Astrocyte (in vitro differentiated cells and primary cell): ENCODE measurements at regions not wholly inside any gene's neighbourhood (a gene's known extent, or its start where the extent isn't known, plus 50 kb on each side); places are given as distances from the start of the nearest gene placed in this dataset.

ENCODE experiments used
- DNase-seq: peaks from one replicate; pipeline ENCODE4 v3.0.0-alpha.2; 2010; ENCODE audit warnings: low read depth
- FAIRE-seq: peaks from 2 replicates; lab custom pipeline; 2011; peaks lifted over from hg19 to GRCh38; lab: Jason Lieb, UNC
- H2AFZ ChIP-seq: 2 replicates; pipeline ENCODE4 v1.6.0; 2012; ENCODE audit warnings: low read depth, low read length, inconsistent platforms
- H3K27ac ChIP-seq: 2 replicates; pipeline ENCODE4 v1.5.1; 2011; ENCODE audit warnings: low read depth, low read length, inconsistent platforms
- H3K27me3 ChIP-seq: 2 replicates; pipeline ENCODE4 v1.6.0; 2011; ENCODE audit warnings: low read length, inconsistent platforms; ENCODE audit not compliant: insufficient read depth
- H3K36me3 ChIP-seq: 2 replicates; pipeline ENCODE4 v1.5.1; 2011; ENCODE audit warnings: low read length, inconsistent platforms; ENCODE audit not compliant: insufficient read depth
- H3K4me1 ChIP-seq: 2 replicates; pipeline ENCODE4 v1.5.1; 2011; ENCODE audit warnings: low read length, inconsistent platforms; ENCODE audit not compliant: insufficient read depth
- H3K4me2 ChIP-seq: 2 replicates; pipeline ENCODE4 v1.6.0; 2012; ENCODE audit warnings: low read length, inconsistent platforms
- H3K4me3 ChIP-seq: 2 replicates; pipeline ENCODE4 v1.5.1; 2011; ENCODE audit warnings: low read depth, mild to moderate bottlenecking, low read length, inconsistent platforms; ENCODE audit not compliant: insufficient read depth
- H3K79me2 ChIP-seq: 2 replicates; pipeline ENCODE4 v1.6.0; 2012; ENCODE audit warnings: mild to moderate bottlenecking, low read length, inconsistent platforms; ENCODE audit not compliant: insufficient read depth
- H3K9ac ChIP-seq: 2 replicates; pipeline ENCODE4 v1.6.0; 2012; ENCODE audit warnings: mild to moderate bottlenecking, low read length, inconsistent platforms
- H3K9me3 ChIP-seq: 2 replicates; pipeline ENCODE4 v1.5.1; 2012; ENCODE audit warnings: low read depth, mild to moderate bottlenecking, low read length, inconsistent platforms; ENCODE audit not compliant: insufficient read depth
- H4K20me1 ChIP-seq: 2 replicates; pipeline ENCODE4 v1.6.0; 2012; ENCODE audit warnings: low read length, inconsistent platforms; ENCODE audit not compliant: insufficient read depth
- H3K27ac Mint-ChIP-seq: one replicate; pipeline ENCODE4 v1.8.0; 2021; ENCODE audit warnings: mild to moderate bottlenecking, mixed read lengths; ENCODE audit not compliant: unreplicated experiment
- H3K27me3 Mint-ChIP-seq: one replicate; pipeline ENCODE4 v1.8.0; 2021; ENCODE audit warnings: low read depth, mixed read lengths; ENCODE audit not compliant: unreplicated experiment
- H3K36me3 Mint-ChIP-seq: one replicate; pipeline ENCODE4 v1.8.0; 2021; ENCODE audit warnings: low read depth, mixed read lengths; ENCODE audit not compliant: unreplicated experiment
- H3K4me1 Mint-ChIP-seq: one replicate; pipeline ENCODE4 v1.8.0; 2021; ENCODE audit warnings: low read depth, mixed read lengths; ENCODE audit not compliant: unreplicated experiment
- H3K4me3 Mint-ChIP-seq: one replicate; pipeline ENCODE4 v1.8.0; 2021; ENCODE audit warnings: mild to moderate bottlenecking, moderate library complexity, mixed read lengths; ENCODE audit not compliant: unreplicated experiment
- H3K9me3 Mint-ChIP-seq: one replicate; pipeline ENCODE4 v1.8.0; 2021; ENCODE audit warnings: mild to moderate bottlenecking, mixed read lengths; ENCODE audit not compliant: unreplicated experiment
- CTCF ChIP-seq: IDR thresholded peaks from 2 replicates; pipeline ENCODE4 v1.5.1; 2011; ENCODE audit warnings: low read depth, mild to moderate bottlenecking, inconsistent platforms, low read length, moderate library complexity; ENCODE audit not compliant: insufficient read depth
- EZH2 ChIP-seq: IDR thresholded peaks from 2 replicates; pipeline ENCODE4 v1.6.1; 2012; ENCODE audit warnings: mild to moderate bottlenecking, low read length, inconsistent platforms; ENCODE audit not compliant: insufficient read depth

- Mint-ChIP-seq H3K36me3 (no peaks in the 10 kb centered on the region), H3K27ac (no peak overlapping the region), H3K9me3 (no peaks in the 10 kb centered on the region), H3K4me3 (no peak overlapping the region), H3K4me1 (no peaks in the 10 kb centered on the region), H3K27me3 (peaks cover 5% of the 10 kb centered on the region)
- Histone ChIP-seq H3K27ac (no peak overlapping the region), H3K4me2 (no peak overlapping the region), H3K9ac (no peak overlapping the region), H3K27me3 (no peaks in the 10 kb centered on the region), H4K20me1 (no peaks in the 10 kb centered on the region), H2AFZ (no peak overlapping the region), H3K4me3 (no peak overlapping the region), H3K4me1 (no peaks in the 10 kb centered on the region), H3K36me3 (no peaks in the 10 kb centered on the region), H3K9me3 (no peaks in the 10 kb centered on the region), H3K79me2 (no peaks in the 10 kb centered on the region)
- no peak for TF ChIP-seq CTCF
- no peak for TF ChIP-seq EZH2
- no peak for FAIRE-seq
- DNase-seq, result no peak
These were observed 605.4 kb downstream of the BCL11A start for GRCh38 chr2:59947917-59948541.

DNA sequence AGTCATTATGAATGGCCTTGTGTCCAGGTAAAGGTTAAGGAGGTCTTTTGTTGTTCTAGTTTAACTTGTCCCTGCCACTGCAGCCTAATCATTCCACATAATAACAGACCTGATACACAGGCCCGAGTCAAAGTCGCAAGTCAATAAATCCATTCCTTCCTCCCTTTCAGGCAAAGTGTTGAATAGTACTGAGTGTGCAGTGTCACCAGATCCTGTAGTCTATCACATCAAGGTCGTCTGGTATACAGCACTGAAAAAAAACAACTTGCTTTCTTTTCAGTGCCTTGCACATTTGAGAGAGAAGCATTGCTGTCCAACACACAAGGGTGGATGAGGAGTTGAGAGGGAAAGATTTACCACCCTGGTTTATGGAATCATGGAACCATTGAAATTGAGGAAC is 606.2 kb downstream of the BCL11A start:
- H3K9me3 Mint-ChIP-seq, result no peaks in the 10 kb centered on the region
- Histone ChIP-seq H3K9ac (no peak overlapping the region), H3K9me3 (no peaks in the 10 kb centered on the region), H3K4me3 (no peak overlapping the region), H3K36me3 (no peaks in the 10 kb centered on the region), H3K4me1 (no peaks in the 10 kb centered on the region), H3K79me2 (no peaks in the 10 kb centered on the region), H4K20me1 (no peaks in the 10 kb centered on the region), H3K27me3 (no peaks in the 10 kb centered on the region), H3K27ac (no peak overlapping the region), H2AFZ (no peak overlapping the region), H3K4me2 (no peak overlapping the region)
- TF ChIP-seq EZH2, result no peak
- no peak for TF ChIP-seq CTCF
- no peak overlapping the region for H3K27ac Mint-ChIP-seq
- H3K4me1 Mint-ChIP-seq, result no peaks in the 10 kb centered on the region
- no peak overlapping the region for H3K4me3 Mint-ChIP-seq
- no peak for DNase-seq
- no peak for FAIRE-seq
- H3K36me3 Mint-ChIP-seq, result no peaks in the 10 kb centered on the region
- peaks cover 4% of the 10 kb centered on the region for H3K27me3 Mint-ChIP-seq

DNA sequence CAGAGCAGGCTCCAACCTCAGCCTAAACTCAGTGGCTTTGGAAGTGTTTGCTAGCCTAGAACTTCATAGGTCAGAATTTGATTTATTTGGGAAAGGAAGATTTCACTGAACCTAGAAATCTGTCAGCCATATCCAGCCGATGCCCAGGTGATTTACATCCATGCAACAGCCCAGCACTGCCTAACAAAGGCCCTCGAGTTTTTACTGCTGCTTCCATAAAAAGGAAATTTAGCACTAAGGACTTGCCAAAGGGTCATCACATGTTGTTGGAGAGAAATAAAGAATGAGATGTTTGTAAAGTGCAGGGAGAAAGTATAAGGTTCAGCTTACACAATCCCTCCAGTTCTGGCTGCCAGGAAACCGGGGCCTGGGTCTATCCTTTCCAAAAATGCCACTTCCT is 614.2 kb downstream of the BCL11A start:
- Histone ChIP-seq H2AFZ (no peak overlapping the region), H3K27me3 (no peaks in the 10 kb centered on the region), H3K4me2 (no peak overlapping the region), H3K27ac (no peak overlapping the region), H3K36me3 (no peaks in the 10 kb centered on the region), H3K79me2 (no peaks in the 10 kb centered on the region), H3K4me3 (no peak overlapping the region), H4K20me1 (no peaks in the 10 kb centered on the region), H3K9me3 (peaks cover 2% of the 10 kb centered on the region), H3K9ac (no peak overlapping the region), H3K4me1 (no peaks in the 10 kb centered on the region)
- H3K9me3 Mint-ChIP-seq, result no peaks in the 10 kb centered on the region
- H3K4me3 Mint-ChIP-seq, result no peak overlapping the region
- FAIRE-seq (no peak), DNase-seq (no peak)
- H3K27ac Mint-ChIP-seq, result no peak overlapping the region
- H3K27me3 Mint-ChIP-seq, result peaks cover 11% of the 10 kb centered on the region
- TF ChIP-seq CTCF, result no peak
- no peak for TF ChIP-seq EZH2
- H3K36me3 Mint-ChIP-seq, result no peaks in the 10 kb centered on the region
- no peaks in the 10 kb centered on the region for H3K4me1 Mint-ChIP-seq
